HL-60/S4 treated with phorbol 12-myristate 13-acetate at 8.2 ng/mL for 4 days and 3 days (cell line): ENCODE measurements at regions not wholly inside any gene's neighbourhood (a gene's known extent, or its start where the extent isn't known, plus 50 kb on each side); places are given as distances from the start of the nearest gene placed in this dataset.

Source experiments
- in situ Hi-C: fragments of 300-500 bp; cut with MboI; formaldehyde crosslinking; loops from 2 replicates; pipeline ENCODE4 v1.15.0; 2022; ENCODE audit warnings: low sequenced_read_pairs

GRCh38 chr3:177554895-177555759 lies 357.8 kb upstream of the TBL1XR1 start:
- in situ Hi-C loops, result no loop called here

GRCh38 chr3:177557548-177557947 lies 360.3 kb upstream of the TBL1XR1 start:
- in situ Hi-C loops, result no loop called here

- in situ Hi-C loops, result no loop called here
Observed at GRCh38 chr3:177561365-177561764, 364.1 kb upstream of the TBL1XR1 start.

- in situ Hi-C loops, result no loop called here
Observed at GRCh38 chr3:177561769-177562392, 364.6 kb upstream of the TBL1XR1 start.

- in situ Hi-C loops, result no loop called here
Observed at GRCh38 chr3:177563243-177563780, 366.0 kb upstream of the TBL1XR1 start.

GRCh38 chr3:177563792-177564191 lies 366.5 kb upstream of the TBL1XR1 start:
- in situ Hi-C loops, result no loop called here

GRCh38 chr3:177565981-177566380 lies 368.7 kb upstream of the TBL1XR1 start:
- in situ Hi-C loops, result no loop called here

- in situ Hi-C loops, result no loop called here
Observed at GRCh38 chr3:177567833-177568232, 370.6 kb upstream of the TBL1XR1 start.

GRCh38 chr3:177569193-177569592 lies 371.9 kb upstream of the TBL1XR1 start:
- in situ Hi-C loops, result no loop called here

GRCh38 chr3:177569875-177570657 lies 372.8 kb upstream of the TBL1XR1 start:
- in situ Hi-C loops, result no loop called here

GRCh38 chr3:177571271-177571943 lies 374.1 kb upstream of the TBL1XR1 start:
- in situ Hi-C loops, result no loop called here

GRCh38 chr3:177571944-177572315 lies 374.6 kb upstream of the TBL1XR1 start:
- in situ Hi-C loops, result no loop called here

GRCh38 chr3:177574222-177574856 lies 377.1 kb upstream of the TBL1XR1 start:
- in situ Hi-C loops, result no loop called here

GRCh38 chr3:177576746-177577145 lies 379.5 kb upstream of the TBL1XR1 start:
- in situ Hi-C loops, result no loop called here

- in situ Hi-C loops, result no loop called here
Observed at GRCh38 chr3:177578488-177578887, 381.2 kb upstream of the TBL1XR1 start.

- in situ Hi-C loops, result no loop called here
Observed at GRCh38 chr3:177579419-177579818, 382.1 kb upstream of the TBL1XR1 start.

- in situ Hi-C loops, result no loop called here
Observed at GRCh38 chr3:177580437-177580836, 383.2 kb upstream of the TBL1XR1 start.

GRCh38 chr3:177585271-177585670 lies 388.0 kb upstream of the TBL1XR1 start:
- in situ Hi-C loops, result no loop called here

GRCh38 chr3:177589041-177589650 lies 391.9 kb upstream of the TBL1XR1 start:
- in situ Hi-C loops, result no loop called here

GRCh38 chr3:177589911-177590381 lies 392.7 kb upstream of the TBL1XR1 start:
- in situ Hi-C loops, result no loop called here
